GM21447 (cell line): ENCODE measurements at regions not wholly inside any gene's neighbourhood (a gene's known extent, or its start where the extent isn't known, plus 50 kb on each side); places are given as distances from the start of the nearest gene placed in this dataset.

Experiments
- ATAC-seq: cut with Tn5 transposase; IDR thresholded peaks from one replicate; pipeline ENCODE4 v1.9.1; 2021; ENCODE audit not compliant: unreplicated experiment

GRCh38 chr2:228709788-228710371 lies 528.4 kb upstream of the SPHKAP start:
- no peak for ATAC-seq

GRCh38 chr2:228707846-228708245 lies 526.4 kb upstream of the SPHKAP start:
- no peak for ATAC-seq

- ATAC-seq: no peak
Observed at GRCh38 chr2:228705318-228705717, 523.8 kb upstream of the SPHKAP start.

- ATAC-seq: no peak
Observed at GRCh38 chr2:228703152-228703551, 521.7 kb upstream of the SPHKAP start.

GRCh38 chr2:228701506-228701905 lies 520.0 kb upstream of the SPHKAP start:
- ATAC-seq: no peak

- ATAC-seq: no peak
Observed at GRCh38 chr2:228700638-228701037, 519.2 kb upstream of the SPHKAP start.

- ATAC-seq: no peak
Observed at GRCh38 chr2:228699888-228700287, 518.4 kb upstream of the SPHKAP start.

GRCh38 chr2:228699400-228699799 lies 517.9 kb upstream of the SPHKAP start:
- ATAC-seq: no peak

- no peak for ATAC-seq
Observed at GRCh38 chr2:228698963-228699362, 517.5 kb upstream of the SPHKAP start.

- ATAC-seq: no peak
Observed at GRCh38 chr2:228697456-228697855, 516.0 kb upstream of the SPHKAP start.

GRCh38 chr2:228690681-228691080 lies 509.2 kb upstream of the SPHKAP start:
- no peak for ATAC-seq

- no peak for ATAC-seq
Observed at GRCh38 chr2:228689053-228689452, 507.6 kb upstream of the SPHKAP start.

- ATAC-seq: no peak
Observed at GRCh38 chr2:228688007-228688645, 506.6 kb upstream of the SPHKAP start.

- ATAC-seq: no peak
Observed at GRCh38 chr2:228681979-228682378, 500.5 kb upstream of the SPHKAP start.

GRCh38 chr2:228681426-228681825 lies 499.9 kb upstream of the SPHKAP start:
- ATAC-seq: no peak

- no peak for ATAC-seq
Observed at GRCh38 chr2:228678110-228678509, 496.6 kb upstream of the SPHKAP start.

GRCh38 chr2:228675646-228676045 lies 494.2 kb upstream of the SPHKAP start:
- no peak for ATAC-seq

- no peak for ATAC-seq
Observed at GRCh38 chr2:228675091-228675490, 493.6 kb upstream of the SPHKAP start.

- ATAC-seq: no peak
Observed at GRCh38 chr2:228673876-228674554, 492.5 kb upstream of the SPHKAP start.

- no peak for ATAC-seq
Observed at GRCh38 chr2:228669690-228670089, 488.2 kb upstream of the SPHKAP start.

GRCh38 chr2:228665232-228665631 lies 483.7 kb upstream of the SPHKAP start:
- no peak for ATAC-seq

- ATAC-seq: no peak
Observed at GRCh38 chr2:228658998-228659397, 477.5 kb upstream of the SPHKAP start.
